ENCODE measurements at regions not wholly inside any gene's neighbourhood (a gene's known extent, or its start where the extent isn't known, plus 50 kb on each side); places are given as distances from the start of the nearest gene placed in this dataset.

- DNase-seq (ENCODE audit: low read depth in 2 of 2): no peak
These were observed 375.3 kb downstream of the DNAH5 start for GRCh38 chr5:13569090-13569715.

- DNase-seq (ENCODE audit: low read depth in 2 of 2): no peak
These were observed 376.7 kb downstream of the DNAH5 start for GRCh38 chr5:13567819-13568218.

DNA sequence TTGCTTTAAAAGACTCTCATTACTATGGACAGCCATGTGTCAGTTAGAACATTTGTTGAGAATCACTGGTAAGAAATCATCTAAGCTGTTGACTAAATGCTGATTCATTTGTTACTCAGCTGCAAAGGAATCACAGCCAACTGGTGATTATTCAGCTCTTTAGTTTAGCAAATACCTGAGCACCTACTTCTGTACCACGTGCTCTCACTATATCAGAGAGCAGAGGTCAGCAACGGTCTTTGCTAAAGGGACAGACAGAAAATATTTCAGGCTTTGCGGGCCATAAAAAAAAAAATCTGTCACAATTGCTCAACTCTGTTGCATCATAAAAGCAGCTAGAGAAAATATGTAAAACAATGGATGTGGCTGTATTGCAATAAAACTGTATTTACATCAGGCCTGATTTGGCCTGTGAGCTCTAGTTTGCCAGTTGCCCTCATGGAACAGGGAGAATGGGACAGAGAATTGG lies 377.6 kb downstream of the DNAH5 start:
- no peak for DNase-seq (ENCODE audit: low read depth in 2 of 2)

DNA sequence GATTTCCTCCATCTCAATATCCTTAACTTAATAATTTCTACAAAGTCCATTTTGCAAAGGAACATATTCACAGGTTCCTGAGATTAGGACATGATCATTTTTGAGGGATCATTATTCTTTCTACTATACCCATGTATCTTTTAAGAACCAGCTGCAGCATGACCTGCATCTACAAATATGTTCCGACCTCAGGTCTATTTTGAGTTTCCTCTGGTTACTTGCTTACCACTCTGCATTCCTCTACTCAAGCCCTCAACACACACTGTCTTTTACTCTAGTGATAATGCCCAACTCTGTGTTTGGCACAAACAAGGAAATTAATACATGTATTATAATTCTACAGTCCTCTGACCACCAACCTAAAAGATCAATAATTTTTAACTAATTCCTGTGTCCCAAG lies 386.1 kb downstream of the DNAH5 start:
- no peak for DNase-seq (ENCODE audit: low read depth in 2 of 2)

DNA sequence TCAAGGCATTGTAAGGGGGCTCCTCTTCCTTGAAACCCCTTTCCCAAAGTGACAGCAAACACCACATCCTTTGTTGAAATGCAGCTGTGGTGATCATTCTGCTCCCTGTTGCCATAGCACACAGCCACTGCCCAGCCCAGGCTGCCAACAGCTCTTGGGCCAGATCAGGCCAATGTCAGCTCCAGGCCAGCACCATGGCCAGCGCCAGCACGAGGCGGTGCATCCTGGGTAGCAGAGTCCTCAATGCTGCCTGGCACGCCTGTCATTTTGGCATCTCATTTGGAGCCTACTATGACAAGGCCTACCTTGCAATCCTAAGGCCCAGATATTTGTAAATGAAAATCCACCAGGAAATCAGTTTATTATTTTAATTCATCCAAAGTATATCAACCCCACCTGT lies 390.6 kb downstream of the DNAH5 start:
- DNase-seq (ENCODE audit: low read depth in 2 of 2): peak; percentile 18 to 40

DNA sequence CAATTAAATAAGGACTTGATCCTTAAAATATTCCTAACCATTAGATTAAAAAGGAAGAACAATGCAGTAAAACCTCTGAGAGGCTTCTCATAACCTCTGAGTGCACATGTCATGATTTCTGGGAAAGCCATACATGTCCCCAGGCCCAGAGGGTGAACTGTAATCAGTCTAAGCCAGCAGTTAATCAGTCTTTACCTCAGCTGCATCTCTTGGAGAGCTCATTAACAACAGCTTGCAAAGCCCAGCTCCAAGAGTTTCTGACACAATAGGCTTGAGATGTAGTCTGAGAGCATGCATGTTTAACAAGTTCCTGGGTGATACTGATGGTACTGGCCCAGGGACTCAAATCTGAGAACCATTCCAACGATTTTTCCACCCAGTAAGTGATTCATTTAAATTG lies 392.1 kb downstream of the DNAH5 start:
- DNase-seq (ENCODE audit: low read depth in 2 of 2): no peak

DNA sequence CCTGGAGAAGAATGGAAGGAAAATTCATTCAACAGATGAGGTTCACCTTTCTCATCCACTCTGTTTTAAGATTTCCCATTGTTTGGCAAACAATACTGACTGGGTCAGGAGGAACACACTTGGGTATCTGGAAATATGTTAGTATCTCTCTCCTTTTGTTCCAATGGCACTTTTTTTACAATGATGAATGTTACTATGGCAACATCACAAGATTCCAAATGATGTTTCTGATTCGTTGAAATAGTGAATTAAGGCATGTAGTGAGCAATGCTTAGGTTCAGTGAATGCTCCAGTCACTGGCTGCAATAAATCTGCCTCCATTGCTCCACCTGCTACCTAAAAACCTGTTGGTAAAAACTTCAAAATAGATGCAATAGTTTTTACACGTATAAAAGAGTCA lies 392.8 kb downstream of the DNAH5 start:
- no peak for DNase-seq (ENCODE audit: low read depth in 2 of 2)

DNA sequence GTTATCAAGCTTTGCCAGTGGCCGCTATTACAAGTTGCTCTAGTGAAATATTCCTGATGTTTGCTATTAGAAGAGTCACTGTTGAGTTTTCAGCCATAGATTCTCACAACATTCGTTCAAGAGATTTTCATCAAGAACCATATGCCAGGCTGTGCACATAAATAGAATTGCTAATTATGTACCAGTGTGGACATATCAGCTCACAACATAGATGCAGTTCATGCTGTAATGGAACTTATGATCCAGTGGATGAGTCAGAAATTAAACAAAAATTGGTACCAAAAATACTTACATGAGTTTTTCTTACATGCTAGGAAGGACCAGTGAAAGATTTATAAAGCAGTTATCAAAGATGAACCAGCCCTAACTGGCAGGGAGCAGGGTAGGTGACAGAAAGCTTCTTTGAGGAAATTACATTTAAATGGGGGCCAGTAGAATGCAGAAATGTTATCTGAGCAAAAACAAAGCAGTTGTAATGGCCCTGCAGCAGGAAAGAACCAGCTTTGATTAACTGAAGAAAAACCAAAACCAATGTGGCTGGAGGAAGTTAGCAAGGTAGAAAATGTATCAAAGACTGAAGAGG lies 404.2 kb downstream of the DNAH5 start:
- no peak for DNase-seq (ENCODE audit: low read depth in 2 of 2)

DNA sequence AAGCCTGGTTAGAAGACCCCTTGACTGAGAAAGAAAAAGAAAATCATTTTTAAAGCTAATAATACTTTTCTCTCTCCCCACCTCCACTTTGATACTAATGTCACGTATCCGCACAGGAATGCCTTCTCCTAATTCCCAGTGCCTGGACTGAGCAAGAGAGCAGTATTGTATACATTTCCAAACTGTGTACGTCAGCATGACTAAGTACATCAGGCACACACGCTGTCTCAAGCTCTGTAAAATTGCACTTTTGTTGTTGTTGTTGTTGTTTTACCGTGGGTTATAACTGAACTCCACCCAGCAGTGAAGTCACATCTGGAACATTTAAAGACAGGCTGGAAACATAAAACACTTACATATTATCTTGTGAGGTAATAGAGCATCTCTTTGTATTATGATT lies 407.6 kb downstream of the DNAH5 start:
- DNase-seq (ENCODE audit: low read depth in 2 of 2): no peak

DNA sequence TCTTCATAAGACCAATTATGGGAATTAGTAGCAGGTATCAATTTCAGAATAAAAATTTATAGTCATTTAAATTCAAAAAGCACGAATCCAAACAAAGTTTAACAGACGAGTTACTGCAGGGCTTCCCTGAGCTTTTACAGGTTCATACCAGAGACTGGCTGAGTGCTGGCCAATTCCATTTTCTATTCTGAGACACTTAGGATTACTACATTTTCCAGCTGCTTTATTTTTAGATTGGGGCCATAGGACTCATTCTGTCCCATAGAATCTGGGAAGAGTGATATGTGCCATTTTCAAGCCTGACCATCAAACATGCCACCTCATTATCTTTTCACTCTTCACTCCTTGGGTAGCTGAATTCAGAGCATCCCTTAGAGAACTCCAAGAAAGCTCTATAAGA lies 410.7 kb downstream of the DNAH5 start:
- DNase-seq (ENCODE audit: low read depth in 2 of 2): no peak

DNA sequence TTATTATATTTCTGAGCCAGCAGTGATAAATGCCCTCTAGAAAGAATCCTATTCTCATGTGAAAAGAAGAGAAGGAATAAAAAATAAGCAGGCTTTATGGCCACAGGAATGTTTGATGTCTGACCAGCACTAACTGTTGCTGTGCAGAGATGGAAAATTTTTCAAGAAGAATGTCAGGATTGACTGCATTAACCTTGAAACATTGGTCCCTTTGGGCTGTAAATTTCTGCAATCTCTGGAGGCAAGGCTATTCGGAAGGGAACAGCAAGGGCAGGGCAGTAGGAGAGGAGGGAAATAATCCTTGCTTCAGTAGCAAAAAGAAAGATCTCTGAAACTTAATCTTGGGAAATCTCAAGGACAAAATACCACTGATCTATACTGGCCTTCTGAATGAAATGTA lies 415.2 kb downstream of the DNAH5 start:
- no peak for DNase-seq (ENCODE audit: low read depth in 2 of 2)

GRCh38 chr5:13524936-13525335 lies 419.6 kb downstream of the DNAH5 start:
- no peak for DNase-seq (ENCODE audit: low read depth in 2 of 2)

GRCh38 chr5:13519131-13519530 lies 425.4 kb downstream of the DNAH5 start:
- no peak for DNase-seq (ENCODE audit: low read depth in 2 of 2)

- no peak for DNase-seq (ENCODE audit: low read depth in 2 of 2)
These were observed 428.3 kb downstream of the DNAH5 start for GRCh38 chr5:13516195-13516594.

- DNase-seq (ENCODE audit: low read depth in 2 of 2): no peak
These were observed 433.0 kb downstream of the DNAH5 start for GRCh38 chr5:13511442-13511841.

GRCh38 chr5:13510616-13511015 lies 433.9 kb downstream of the DNAH5 start:
- no peak for DNase-seq (ENCODE audit: low read depth in 2 of 2)

DNA sequence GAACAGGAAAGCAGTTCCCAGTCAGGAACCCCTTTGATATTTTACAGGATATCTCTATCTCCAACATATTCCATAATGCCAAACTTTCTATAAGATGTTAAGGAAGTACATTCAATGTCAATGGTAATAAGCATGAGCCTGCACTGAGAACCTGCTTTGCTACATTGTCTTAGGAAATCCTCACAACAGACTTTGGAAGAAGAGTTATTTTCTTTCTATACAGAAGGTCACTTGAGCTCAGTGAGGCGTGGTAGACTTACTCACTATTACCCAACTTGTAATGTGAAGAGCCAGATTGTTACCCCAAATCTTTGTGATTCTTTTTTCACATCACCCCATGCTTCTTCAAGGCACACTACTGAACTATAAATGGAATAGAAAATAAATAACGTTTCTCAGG lies 435.9 kb downstream of the DNAH5 start:
- DNase-seq (ENCODE audit: low read depth in 2 of 2): no peak

DNA sequence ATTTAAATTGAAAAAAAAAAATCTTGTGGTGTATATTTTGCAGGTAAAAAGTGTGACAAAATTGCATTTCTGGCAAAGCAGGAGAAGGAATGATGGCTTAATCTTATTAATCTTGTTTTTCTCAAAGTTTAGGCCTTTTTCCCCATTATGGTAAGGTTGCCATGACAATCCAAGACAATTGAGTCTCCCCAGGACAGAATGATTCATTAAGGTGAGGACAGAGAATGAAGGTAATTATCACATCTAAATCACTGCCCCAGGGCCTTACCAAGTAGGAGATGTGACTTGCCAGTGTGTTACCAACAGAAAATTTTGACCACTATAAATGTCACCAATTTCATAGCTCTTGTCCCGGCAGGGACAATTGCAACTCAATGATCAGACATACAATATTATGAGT lies 439.2 kb downstream of the DNAH5 start:
- DNase-seq (ENCODE audit: low read depth in 2 of 2): no peak

DNA sequence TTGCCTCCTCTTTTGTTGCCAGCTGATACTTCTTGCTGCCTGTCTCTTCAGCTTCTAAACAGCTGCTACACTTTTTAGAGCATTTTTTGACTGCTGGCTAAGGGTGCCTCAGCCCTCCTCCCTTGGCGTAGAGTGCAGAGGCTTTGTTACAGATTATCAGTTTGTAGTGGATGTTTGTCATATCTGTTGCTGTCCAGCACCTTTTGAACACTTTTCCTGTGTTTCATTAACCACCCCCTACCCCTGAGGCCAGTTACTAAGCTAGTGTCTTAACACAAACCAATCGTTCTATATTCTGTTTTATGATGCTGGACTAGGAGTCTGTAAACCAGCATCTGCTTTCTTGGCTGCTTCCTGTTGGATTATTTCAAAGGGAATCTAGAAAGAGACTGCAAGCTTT lies 441.5 kb downstream of the DNAH5 start:
- no peak for DNase-seq (ENCODE audit: low read depth in 2 of 2)

GRCh38 chr5:13501176-13501575 lies 443.3 kb downstream of the DNAH5 start:
- no peak for DNase-seq (ENCODE audit: low read depth in 2 of 2)

DNA sequence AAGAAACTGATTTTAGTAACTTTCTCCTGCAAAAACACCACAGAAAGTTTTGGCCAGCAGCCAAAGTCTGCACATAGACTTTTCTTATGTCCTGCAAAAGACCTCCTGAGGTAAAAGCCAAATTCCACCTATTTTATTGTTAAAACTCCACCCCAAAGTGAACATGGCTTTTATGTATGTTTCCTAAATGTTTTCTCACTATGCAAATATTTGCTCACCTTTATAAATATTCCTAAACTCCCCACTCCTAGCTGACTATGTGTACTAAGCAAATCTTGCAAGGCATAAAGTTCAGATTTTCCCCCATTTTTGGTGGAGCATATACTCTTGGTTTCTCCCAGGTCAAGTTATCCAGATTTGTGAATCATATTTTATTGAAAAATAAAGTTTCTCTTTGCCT lies 446.2 kb downstream of the DNAH5 start:
- no peak for DNase-seq (ENCODE audit: low read depth in 2 of 2)

- no peak for DNase-seq (ENCODE audit: low read depth in 2 of 2)
These were observed 456.1 kb downstream of the DNAH5 start for GRCh38 chr5:13488254-13488931.

DNA sequence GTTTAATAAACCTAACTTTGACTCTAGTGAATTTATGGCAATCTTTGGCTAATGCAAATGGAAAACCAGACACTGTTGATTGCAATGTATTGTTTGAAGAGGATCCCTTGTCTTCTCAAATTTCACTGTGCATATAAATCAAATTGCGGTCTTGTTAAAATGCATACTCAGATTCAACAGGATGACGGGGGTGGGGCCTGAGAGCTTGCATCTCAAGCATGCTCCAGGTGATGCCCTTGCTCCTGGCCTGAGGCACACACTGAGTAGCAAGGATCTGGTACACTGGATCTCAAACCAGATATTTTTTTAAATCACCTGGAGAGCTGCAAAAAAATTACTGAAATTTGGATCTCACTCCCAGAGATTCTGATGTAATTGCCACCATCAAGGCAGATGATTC lies 463.7 kb downstream of the DNAH5 start:
- no peak for DNase-seq (ENCODE audit: low read depth in 2 of 2)

Data from lung microvascular endothelial cell (primary cell).